ENCODE measurements at regions not wholly inside any gene's neighbourhood (a gene's known extent, or its start where the extent isn't known, plus 50 kb on each side); places are given as distances from the start of the nearest gene placed in this dataset.

- no peak for TF ChIP-seq CTCF (IDR thresholded peaks at IDR 0.05)
- TF ChIP-seq REST (IDR thresholded peaks at IDR 0.05; ENCODE audit: insufficient read depth in 1 of 2, low read depth in 2 of 2, low read length in 1 of 2): no peak
- TF ChIP-seq POLR2AphosphoS5 (IDR thresholded peaks at IDR 0.05; ENCODE audit: low read depth, low read length): no peak
- no peak for TF ChIP-seq SIN3A (IDR thresholded peaks at IDR 0.05; ENCODE audit: borderline replicate concordance, insufficient read depth, low read depth, low read length)
These were observed 471.8 kb upstream of the CWC22 start for GRCh38 chr2:180478883-180479282.
